ENCODE measurements at regions not wholly inside any gene's neighbourhood (a gene's known extent, or its start where the extent isn't known, plus 50 kb on each side); places are given as distances from the start of the nearest gene placed in this dataset.

GRCh38 chr20:56689318-56689717 is 60.2 kb downstream of the TFAP2C start:
- DNase-seq (ENCODE audit: extremely low read depth, insufficient read length) = no peak
- no peak overlapping the region for H3K4me3 ChIP-seq (replicated peaks; ENCODE audit: low read depth, low read length)
- no peaks in the 10 kb centered on the region for H3K27me3 ChIP-seq (replicated peaks; ENCODE audit: control insufficient read depth, insufficient read depth, low read length)
- no peaks in the 10 kb centered on the region for H3K36me3 ChIP-seq (ENCODE audit: control insufficient read depth, insufficient read depth, low read length)
- no peak for TF ChIP-seq CTCF (IDR thresholded peaks at IDR 0.05; ENCODE audit: insufficient read depth, low read length, poor library complexity, severe bottlenecking)

DNA sequence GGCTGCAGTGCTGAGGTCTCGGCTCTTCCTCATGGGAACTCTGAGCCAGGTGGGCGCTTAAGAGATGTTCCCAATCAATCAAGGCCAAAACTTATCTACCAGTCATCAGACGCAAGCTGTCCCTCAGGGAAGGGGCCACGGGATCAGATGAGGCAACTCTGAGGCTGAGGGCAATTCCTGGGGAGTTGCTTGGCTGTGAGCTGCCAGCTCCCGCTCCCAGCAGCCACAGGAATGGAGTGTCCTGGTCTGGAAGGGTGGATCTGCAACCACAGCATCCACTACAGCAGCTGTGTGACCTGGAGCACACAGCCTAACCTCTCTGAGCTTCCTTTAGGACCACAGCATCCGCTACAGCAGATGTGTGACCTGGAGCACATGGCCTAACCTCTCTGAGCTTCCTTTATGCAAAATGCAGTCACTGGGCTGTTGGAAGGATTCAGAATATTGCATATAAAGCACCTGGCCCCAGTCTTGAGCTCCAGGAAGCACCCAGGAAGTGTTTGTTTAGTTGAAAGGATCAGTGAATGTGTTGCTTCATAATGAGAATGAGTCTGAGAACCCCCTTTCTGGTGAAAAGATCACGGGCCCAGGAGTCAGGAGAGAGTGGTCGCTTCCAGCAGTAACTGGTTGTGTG is 60.9 kb downstream of the TFAP2C start:
- no peak for DNase-seq (ENCODE audit: extremely low read depth, insufficient read length)
- Histone ChIP-seq H3K36me3 (ENCODE audit: control insufficient read depth, insufficient read depth, low read length) (no peaks in the 10 kb centered on the region), H3K27me3 (replicated peaks; ENCODE audit: control insufficient read depth, insufficient read depth, low read length) (no peaks in the 10 kb centered on the region), H3K4me3 (replicated peaks; ENCODE audit: low read depth, low read length) (no peak overlapping the region)
- TF ChIP-seq CTCF (IDR thresholded peaks at IDR 0.05; ENCODE audit: insufficient read depth, low read length, poor library complexity, severe bottlenecking) = no peak

DNA sequence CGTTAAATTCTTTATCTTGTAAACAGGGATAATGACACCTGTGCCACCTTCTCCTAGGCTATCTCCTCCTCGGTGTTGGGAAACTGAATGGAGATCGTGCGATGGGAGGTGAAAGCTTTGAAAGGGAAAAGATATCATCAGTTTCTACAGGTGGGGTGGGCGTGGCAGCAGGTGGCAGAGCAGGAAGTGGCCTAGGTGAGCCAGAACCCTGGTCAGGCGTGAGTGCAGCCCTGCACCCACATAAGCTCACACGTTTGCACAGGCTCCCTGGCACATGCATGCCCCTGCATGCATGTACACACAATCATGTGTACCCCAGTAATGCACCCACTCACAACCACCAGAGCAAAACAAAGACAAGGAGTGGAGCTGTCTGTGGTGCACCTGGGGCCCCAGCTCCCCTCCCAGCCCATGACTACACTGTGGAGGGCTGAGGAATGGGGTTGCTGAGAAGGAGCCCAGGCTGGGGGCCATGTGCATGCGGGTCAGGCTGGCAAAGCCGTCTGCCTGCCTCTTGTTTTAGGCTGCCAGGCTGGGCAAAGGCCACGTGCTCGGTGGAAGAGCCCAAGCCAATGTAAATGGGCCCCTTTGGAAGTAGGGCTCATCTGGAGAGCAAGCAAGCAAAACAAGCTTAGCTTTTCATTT is 61.5 kb downstream of the TFAP2C start:
- no peak overlapping the region for H3K4me3 ChIP-seq (replicated peaks; ENCODE audit: low read depth, low read length)
- no peaks in the 10 kb centered on the region for H3K36me3 ChIP-seq (ENCODE audit: control insufficient read depth, insufficient read depth, low read length)
- no peak for TF ChIP-seq CTCF (IDR thresholded peaks at IDR 0.05; ENCODE audit: insufficient read depth, low read length, poor library complexity, severe bottlenecking)
- no peak for DNase-seq (ENCODE audit: extremely low read depth, insufficient read length)
- no peaks in the 10 kb centered on the region for H3K27me3 ChIP-seq (replicated peaks; ENCODE audit: control insufficient read depth, insufficient read depth, low read length)

DNA sequence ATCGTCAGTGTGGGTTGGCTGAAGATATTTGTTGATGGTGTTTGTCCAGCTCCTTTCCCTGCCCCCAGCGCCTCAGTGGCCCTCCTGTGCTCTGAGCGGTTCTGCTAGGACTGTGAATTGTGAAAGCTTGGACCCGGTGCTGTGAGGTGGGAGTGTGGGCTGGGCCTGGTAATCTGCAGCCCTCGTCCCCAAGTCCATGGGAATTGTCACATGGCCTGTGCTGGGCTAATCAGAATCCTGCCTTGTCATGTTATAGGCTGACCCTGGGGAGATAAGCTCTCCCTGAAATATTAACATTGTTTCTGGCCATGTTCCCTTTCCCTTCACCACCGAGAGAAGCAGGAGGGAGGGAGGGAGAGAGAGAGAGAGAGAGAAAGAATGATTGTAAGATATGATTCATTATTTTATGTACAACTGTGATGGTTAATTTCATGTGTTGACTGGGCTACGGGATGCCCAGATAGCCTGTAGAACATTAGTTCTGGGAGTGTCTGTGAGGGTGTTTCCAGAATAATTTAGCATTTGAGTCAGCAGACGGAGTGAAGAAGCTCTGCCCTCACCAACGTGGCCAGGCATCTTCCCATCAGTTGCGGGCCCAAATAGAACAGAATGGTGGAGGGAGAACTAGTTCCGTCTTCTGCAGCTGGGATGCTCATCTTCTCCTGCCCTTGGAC is 62.4 kb downstream of the TFAP2C start:
- Histone ChIP-seq H3K4me3 (replicated peaks; ENCODE audit: low read depth, low read length) (no peak overlapping the region), H3K27me3 (replicated peaks; ENCODE audit: control insufficient read depth, insufficient read depth, low read length) (no peaks in the 10 kb centered on the region), H3K36me3 (ENCODE audit: control insufficient read depth, insufficient read depth, low read length) (no peaks in the 10 kb centered on the region)
- no peak for TF ChIP-seq CTCF (IDR thresholded peaks at IDR 0.05; ENCODE audit: insufficient read depth, low read length, poor library complexity, severe bottlenecking)
- no peak for DNase-seq (ENCODE audit: extremely low read depth, insufficient read length)

GRCh38 chr20:56693217-56693616 is 64.1 kb downstream of the TFAP2C start:
- Histone ChIP-seq H3K27me3 (replicated peaks; ENCODE audit: control insufficient read depth, insufficient read depth, low read length) (no peaks in the 10 kb centered on the region), H3K36me3 (ENCODE audit: control insufficient read depth, insufficient read depth, low read length) (no peaks in the 10 kb centered on the region)

More at GRCh38 chr20:56693217-56693616, 64.1 kb downstream of the TFAP2C start:
- no peak for DNase-seq (ENCODE audit: extremely low read depth, insufficient read length)
- no peak for TF ChIP-seq CTCF (IDR thresholded peaks at IDR 0.05; ENCODE audit: insufficient read depth, low read length, poor library complexity, severe bottlenecking)
- no peak overlapping the region for H3K4me3 ChIP-seq (replicated peaks; ENCODE audit: low read depth, low read length)

All from GM06990 (cell line).